Adipocyte (in vitro differentiated cells): ENCODE measurements at regions not wholly inside any gene's neighbourhood (a gene's known extent, or its start where the extent isn't known, plus 50 kb on each side); places are given as distances from the start of the nearest gene placed in this dataset.

Experiments
- DNase-seq: peaks from one replicate; pipeline ENCODE4 v3.0.0-alpha.2; 2015; ENCODE audit warnings: low read depth
- H3K27me3 ChIP-seq: replicated peaks from 2 replicates; pipeline ENCODE4 v1.7.0; 2013; ENCODE audit warnings: mild to moderate bottlenecking, low read length, moderate library complexity; ENCODE audit not compliant: control insufficient read depth, insufficient read depth
- H3K36me3 ChIP-seq: 2 replicates; pipeline ENCODE4 v1.7.0; 2013; ENCODE audit warnings: low read length, mild to moderate bottlenecking, moderate library complexity; ENCODE audit not compliant: control insufficient read depth, insufficient read depth, severe bottlenecking
- H3K4me1 ChIP-seq: 2 replicates; pipeline ENCODE4 v1.7.0; 2013; ENCODE audit warnings: mild to moderate bottlenecking, low read length, moderate library complexity; ENCODE audit not compliant: control insufficient read depth, insufficient read depth
- H3K4me3 ChIP-seq: 2 replicates; pipeline ENCODE4 v1.7.0; 2013; ENCODE audit warnings: mild to moderate bottlenecking, low read length, moderate library complexity
- H3K9ac ChIP-seq: 2 replicates; pipeline ENCODE4 v1.7.0; 2013; ENCODE audit warnings: mild to moderate bottlenecking, low read length, moderate library complexity
- H3K9me3 ChIP-seq: 2 replicates; pipeline ENCODE4 v1.7.0; 2013; ENCODE audit warnings: mild to moderate bottlenecking, low read length, moderate library complexity; ENCODE audit not compliant: control insufficient read depth

DNA sequence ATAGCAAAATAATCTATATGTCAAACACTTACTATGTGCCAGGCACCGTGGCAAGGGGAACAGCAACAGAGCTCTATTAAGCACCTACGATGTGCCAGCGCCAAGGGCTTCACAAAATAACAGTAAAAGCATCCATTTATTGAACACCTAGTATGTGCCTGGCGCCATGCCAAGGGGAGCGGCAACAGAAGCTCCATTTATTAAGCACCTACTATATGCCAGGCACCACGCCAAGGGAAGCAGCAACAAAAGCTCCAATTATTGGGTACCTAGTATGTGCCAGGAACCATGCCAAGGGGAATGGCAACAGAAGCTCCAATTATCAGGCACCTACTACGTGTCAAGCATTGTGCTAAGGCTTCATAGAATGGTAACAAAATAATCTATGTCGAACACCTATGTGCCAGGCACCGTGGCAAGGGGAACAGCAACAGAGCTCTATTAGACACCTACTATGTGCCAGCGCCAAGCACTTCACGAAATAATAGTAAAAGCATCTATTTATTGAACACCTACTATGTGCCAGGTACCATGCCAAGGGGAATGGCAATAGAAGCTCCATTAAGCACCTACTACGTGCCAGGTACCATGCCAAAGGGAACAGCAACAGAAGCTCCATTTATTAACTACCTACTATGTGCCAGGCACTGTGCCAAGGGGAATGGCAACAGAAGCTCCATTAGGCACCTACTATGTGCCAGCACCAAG, 107.7 kb downstream of the PTPRS start:
- no peak overlapping the region for H3K4me3 ChIP-seq
- H3K9me3 ChIP-seq = no peaks in the 10 kb centered on the region
- H3K4me1 ChIP-seq = no peaks in the 10 kb centered on the region
- no peaks in the 10 kb centered on the region for H3K27me3 ChIP-seq
- H3K36me3 ChIP-seq = peaks cover 27% of the 10 kb centered on the region
- no peak overlapping the region for H3K9ac ChIP-seq
- no peak for DNase-seq

DNA sequence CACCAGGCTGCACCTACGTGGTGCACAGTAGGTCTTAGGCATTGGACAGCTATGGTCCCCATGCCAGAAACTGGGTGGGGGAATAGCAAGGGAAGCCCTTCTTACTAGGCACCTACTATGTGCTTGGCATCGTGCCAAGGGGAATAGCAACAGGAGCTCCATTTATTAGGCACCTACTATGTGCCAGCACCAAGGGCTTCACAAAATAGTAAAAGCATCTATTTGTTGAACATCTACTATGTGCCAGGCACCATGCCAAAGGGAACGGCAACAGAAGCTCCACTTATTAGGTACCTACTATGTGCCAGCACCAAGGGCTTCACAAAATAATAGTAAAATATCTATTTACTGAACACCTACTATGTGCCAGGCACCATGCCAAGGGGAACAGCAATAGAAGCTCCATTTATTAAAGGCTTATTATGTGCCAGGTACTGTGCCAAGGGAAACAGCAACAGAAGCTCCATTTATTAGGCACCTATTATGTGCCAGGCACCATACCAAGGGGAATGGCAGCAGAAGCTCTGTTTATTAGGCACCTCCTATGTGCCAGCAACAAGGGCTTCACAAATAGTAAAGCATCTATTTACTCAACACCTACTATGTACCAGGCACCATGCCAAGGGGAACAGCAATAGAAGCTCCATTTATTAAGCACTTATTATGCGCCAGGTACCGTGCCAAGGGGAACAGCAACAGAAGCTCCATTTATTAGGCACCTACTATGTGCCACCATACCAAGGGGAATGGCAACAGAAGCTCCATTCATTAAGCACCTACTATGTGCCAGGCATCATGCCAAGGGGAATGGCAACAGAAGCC, 108.5 kb downstream of the PTPRS start:
- Histone ChIP-seq H3K36me3 (peaks cover 31% of the 10 kb centered on the region), H3K4me3 (no peak overlapping the region), H3K4me1 (no peaks in the 10 kb centered on the region), H3K9ac (no peak overlapping the region), H3K9me3 (no peaks in the 10 kb centered on the region), H3K27me3 (no peaks in the 10 kb centered on the region)
- no peak for DNase-seq

DNA sequence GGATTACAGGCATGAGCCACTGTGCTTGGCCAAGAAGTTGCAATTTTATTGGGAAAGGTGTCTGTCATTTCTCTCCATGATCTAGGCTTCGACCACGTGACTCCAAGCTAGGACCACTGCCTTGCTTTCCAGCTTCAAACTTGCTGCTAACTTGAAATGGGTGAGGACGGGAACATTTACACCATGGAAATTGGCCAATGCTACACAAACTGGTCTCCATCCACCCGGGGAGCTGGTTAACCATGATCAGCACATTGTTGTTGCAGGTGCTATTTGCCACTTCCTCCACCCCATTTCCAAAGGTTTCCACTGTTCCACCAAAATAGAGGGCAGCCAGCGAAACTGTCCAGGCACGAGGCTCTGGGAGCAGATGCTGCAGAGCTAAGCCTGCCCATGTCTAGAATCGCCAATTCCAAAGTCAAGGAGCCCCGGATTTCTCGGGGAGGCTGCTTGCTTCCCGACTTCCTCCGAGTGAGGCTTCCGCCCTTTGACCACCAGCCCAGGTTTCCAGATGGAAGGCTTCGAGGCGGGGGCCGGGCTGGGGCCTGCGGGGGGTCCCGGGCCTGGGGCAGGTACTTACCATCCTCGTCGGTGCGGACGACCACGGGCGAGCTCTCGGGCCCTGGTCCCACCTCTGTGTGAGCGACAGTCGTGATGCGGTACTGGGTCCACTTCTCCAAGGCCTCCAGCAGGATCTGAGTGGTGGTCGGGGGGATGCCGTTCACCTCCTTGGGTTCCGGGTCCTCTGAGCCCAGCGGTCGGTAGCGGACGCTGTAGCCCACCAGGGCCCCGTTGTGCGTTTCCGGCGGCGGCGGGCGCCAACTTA, 109.7 kb downstream of the PTPRS start:
- Histone ChIP-seq H3K4me3 (no peak overlapping the region), H3K36me3 (peaks cover 24% of the 10 kb centered on the region), H3K27me3 (no peaks in the 10 kb centered on the region), H3K9ac (no peak overlapping the region), H3K4me1 (no peaks in the 10 kb centered on the region), H3K9me3 (no peaks in the 10 kb centered on the region)
- DNase-seq = no peak

DNA sequence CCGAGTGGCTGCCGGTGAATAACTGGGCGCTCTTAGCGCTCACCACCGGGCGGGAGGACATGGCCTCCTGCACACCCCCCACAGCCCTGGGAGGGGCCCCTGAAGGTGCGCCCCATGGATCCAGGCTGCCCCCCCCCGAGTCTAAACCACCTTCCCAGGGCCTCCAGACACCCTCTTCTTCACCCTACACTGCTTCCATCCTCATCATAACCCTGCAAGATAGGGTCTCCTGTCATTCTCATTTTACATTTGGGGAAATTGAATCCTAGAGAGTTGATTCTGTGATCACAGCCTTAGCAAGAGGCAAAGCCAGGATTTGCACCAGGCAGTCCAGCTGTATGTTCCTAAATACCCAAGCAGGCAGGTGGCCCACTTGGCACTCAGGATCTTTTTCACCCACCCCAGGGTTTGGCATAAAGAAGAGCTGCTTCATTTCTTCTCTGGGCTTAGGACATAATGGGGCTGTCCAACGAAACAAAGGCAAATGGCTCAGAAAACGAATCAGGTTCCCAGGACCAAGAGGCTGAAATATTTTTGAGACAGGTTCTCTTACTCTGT, 110.8 kb downstream of the PTPRS start:
- Histone ChIP-seq H3K9me3 (no peaks in the 10 kb centered on the region), H3K36me3 (peaks cover 33% of the 10 kb centered on the region), H3K9ac (no peak overlapping the region), H3K4me1 (no peaks in the 10 kb centered on the region), H3K4me3 (no peak overlapping the region), H3K27me3 (no peaks in the 10 kb centered on the region)
- no peak for DNase-seq

DNA sequence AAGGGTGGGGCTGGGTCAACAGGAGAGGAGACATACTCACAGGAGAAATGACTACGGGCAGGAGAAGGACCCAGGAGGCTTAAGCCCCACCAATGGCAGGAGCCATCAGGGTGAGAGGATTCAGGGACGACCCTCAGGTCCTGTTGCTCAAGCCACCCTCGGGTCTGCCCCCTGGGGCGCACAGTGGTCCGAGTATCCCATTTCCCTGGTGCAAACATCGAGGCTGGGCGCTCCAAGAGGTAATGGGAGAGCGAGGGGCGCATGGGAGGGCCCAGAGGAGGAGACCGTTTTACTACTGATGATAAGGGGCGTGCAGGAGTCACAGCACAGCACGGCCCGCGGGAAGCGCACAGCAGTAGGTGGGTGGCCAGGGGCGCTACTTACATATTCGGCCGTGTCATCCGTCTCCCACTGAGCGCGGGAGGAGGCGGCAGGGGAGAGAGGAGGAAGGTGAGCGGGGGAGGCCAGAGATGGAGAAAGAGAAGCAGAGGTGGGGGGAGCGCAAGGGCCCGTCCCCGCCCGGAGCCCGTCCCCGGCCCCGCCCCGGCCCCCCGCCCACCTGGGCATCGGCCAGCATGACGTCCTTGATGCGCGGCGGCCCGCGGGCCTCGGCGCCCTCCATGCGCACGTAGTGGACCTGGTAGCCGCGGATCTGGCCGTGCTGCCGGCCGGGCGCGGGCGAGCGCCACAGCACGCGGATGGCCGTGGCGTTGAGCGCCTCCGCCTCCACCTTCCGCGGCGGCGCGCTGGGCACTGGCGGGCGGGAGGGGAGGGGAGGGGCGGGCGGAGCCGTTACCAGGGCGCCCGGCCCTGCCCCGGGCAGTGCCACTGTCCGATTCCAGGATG, 111.5 kb downstream of the PTPRS start:
- Histone ChIP-seq H3K4me1 (no peaks in the 10 kb centered on the region), H3K27me3 (no peaks in the 10 kb centered on the region), H3K36me3 (peaks cover 40% of the 10 kb centered on the region), H3K4me3 (no peak overlapping the region), H3K9ac (no peak overlapping the region), H3K9me3 (no peaks in the 10 kb centered on the region)
- peak; percentile 48 for DNase-seq

DNA sequence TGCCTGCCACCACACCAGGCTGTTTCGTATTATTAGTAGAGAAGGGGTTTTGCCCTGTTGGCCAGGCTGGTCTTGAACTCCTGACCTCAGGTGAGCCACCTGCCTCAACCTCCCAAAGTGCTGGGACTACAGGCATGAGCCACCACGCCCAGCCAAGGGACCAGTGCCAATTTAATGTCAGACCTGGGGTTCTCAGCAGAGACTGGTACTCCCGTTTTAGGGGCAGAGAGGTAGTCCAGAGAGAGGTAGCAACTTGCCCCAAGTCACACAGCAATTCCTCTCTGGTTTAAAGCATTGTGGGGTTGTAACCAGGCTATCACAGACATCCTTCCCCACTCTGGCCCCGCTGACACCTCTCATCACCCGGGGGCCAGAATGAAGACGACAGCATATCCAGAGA, 112.1 kb downstream of the PTPRS start:
- Histone ChIP-seq H3K27me3 (no peaks in the 10 kb centered on the region), H3K4me3 (no peak overlapping the region), H3K36me3 (peaks cover 40% of the 10 kb centered on the region), H3K4me1 (no peaks in the 10 kb centered on the region), H3K9me3 (no peaks in the 10 kb centered on the region), H3K9ac (no peak overlapping the region)
- no peak for DNase-seq

DNA sequence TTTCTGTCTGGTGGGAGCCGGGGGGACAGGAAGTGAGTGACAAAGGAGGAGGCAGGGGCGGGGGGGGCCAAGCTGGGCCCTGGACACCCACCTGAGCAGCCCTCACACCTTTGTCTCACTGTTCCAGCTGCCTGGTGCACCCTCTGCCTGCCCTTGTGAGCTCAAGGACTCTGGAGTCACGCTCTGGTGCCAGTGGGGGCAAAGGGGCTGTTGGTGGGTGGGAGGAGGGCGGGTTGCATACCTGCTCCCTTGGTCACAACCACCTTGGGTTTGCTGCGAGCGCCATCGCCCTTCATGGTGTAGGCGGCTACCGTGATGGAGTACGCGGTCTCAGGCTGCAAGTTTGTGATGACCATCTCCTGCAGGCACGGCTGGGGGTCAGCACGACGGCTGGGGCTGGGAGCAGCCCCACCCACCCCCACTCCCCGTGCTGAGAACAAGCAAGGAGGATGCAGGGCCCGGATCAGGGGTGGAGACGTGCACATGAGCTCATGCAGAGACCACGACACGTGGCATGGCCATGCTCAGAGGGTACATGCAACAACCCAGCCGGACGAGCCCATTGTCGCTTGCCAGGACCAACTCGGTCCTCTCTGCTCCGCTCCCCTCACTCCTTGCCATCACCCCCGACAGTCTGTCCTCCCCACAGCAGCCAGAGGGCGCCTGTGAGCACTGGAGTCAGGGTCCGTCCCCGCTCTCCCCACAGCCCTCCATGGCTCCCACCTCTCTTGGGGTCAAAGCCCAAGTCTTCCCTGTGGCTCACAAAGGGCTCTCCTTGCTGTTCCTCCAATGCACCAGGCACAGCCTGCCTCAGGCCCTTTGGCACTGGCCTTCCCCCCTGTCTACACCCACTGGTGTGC, 114.9 kb downstream of the PTPRS start:
- H3K27me3 ChIP-seq = no peaks in the 10 kb centered on the region
- peaks cover 56% of the 10 kb centered on the region for H3K36me3 ChIP-seq
- H3K4me3 ChIP-seq = no peak overlapping the region
- no peaks in the 10 kb centered on the region for H3K9me3 ChIP-seq
- peak; percentile 20 for DNase-seq
- no peaks in the 10 kb centered on the region for H3K4me1 ChIP-seq
- H3K9ac ChIP-seq = no peak overlapping the region

DNA sequence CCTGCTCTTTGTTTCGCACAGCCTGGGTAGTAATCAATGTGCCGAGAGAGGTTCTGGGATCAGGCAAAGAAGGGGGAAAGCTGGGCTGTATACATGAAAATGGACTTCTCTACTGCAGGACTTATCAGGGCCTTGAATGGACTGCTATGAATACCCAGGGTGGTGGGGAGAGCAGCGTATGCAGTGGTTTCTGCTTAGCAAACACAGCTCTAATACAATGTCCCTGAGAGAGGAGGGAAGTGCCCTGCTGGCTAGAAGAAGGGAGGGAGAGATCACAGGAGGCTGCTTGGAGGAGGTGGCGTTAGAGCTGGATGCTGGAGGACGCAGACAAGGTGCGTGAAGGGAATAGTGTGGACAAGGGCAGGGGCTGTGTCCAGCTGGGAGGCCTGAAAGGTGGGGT, 116.1 kb downstream of the PTPRS start:
- no peak overlapping the region for H3K4me3 ChIP-seq
- H3K9ac ChIP-seq = no peak overlapping the region
- H3K9me3 ChIP-seq = no peaks in the 10 kb centered on the region
- H3K36me3 ChIP-seq = peaks cover 62% of the 10 kb centered on the region
- H3K4me1 ChIP-seq = no peaks in the 10 kb centered on the region
- DNase-seq = no peak
- no peaks in the 10 kb centered on the region for H3K27me3 ChIP-seq

DNA sequence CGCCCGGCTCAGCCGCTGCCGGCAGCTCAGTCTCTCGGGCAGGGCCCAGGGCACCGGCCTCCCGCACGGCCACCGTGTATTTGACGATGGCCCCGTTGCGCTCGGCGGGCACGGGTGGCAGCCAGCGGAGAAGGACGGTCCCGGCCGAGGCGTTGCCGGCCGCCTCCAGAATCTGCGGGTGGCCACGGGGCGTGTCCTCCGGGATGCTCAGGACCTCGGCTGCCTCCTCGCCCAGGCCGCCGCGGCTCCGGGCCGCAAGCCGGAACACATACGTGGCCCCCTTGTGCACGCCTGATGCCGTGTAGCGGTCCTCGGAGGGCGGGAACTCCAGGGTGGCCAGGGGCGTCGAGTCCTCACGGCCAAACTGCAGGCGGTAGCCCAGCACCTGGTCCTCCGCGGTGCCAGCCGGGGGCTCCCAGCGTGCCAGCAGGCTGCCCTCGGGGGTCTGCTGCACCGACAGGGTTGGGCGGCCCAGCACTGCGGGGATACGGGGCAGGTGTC, 117.7 kb downstream of the PTPRS start:
- no peak for DNase-seq
- H3K27me3 ChIP-seq = no peaks in the 10 kb centered on the region
- no peak overlapping the region for H3K4me3 ChIP-seq
- no peaks in the 10 kb centered on the region for H3K4me1 ChIP-seq
- H3K36me3 ChIP-seq = peaks cover 69% of the 10 kb centered on the region
- no peaks in the 10 kb centered on the region for H3K9me3 ChIP-seq
- no peak overlapping the region for H3K9ac ChIP-seq

DNA sequence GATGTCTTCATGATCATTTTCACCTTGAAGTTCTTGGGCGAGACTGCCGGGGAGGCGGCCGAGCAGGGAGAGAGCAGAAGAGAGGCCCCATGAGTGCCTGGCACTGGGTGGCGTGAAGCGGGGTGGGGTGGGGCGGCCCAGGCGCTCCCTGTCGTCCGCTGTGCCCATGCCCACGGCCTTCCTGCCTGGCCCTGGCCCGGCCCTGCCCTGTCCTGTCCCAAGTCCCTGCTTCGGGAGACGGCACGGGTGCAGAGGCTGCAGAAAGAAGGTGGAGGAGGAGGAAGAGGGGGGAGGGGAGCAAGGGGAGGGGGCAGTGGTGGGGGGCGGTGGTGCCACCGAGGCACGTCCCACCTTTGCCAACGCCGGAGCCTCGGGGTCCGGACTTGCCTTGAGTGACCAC, 118.4 kb downstream of the PTPRS start:
- H3K9me3 ChIP-seq = no peaks in the 10 kb centered on the region
- no peaks in the 10 kb centered on the region for H3K27me3 ChIP-seq
- H3K36me3 ChIP-seq = peaks cover 71% of the 10 kb centered on the region

More for the DNA sequence above, 118.4 kb downstream of the PTPRS start:
- Histone ChIP-seq H3K4me3 (no peak overlapping the region), H3K4me1 (no peaks in the 10 kb centered on the region), H3K9ac (no peak overlapping the region)
- no peak for DNase-seq
